Amniotic epithelial cell (primary cell): ENCODE measurements at regions not wholly inside any gene's neighbourhood (a gene's known extent, or its start where the extent isn't known, plus 50 kb on each side); places are given as distances from the start of the nearest gene placed in this dataset.

Experiments used
- DNase-seq: peaks from one replicate; pipeline ENCODE4 v3.0.0-alpha.2; 2010; ENCODE audit warnings: low read depth

DNA sequence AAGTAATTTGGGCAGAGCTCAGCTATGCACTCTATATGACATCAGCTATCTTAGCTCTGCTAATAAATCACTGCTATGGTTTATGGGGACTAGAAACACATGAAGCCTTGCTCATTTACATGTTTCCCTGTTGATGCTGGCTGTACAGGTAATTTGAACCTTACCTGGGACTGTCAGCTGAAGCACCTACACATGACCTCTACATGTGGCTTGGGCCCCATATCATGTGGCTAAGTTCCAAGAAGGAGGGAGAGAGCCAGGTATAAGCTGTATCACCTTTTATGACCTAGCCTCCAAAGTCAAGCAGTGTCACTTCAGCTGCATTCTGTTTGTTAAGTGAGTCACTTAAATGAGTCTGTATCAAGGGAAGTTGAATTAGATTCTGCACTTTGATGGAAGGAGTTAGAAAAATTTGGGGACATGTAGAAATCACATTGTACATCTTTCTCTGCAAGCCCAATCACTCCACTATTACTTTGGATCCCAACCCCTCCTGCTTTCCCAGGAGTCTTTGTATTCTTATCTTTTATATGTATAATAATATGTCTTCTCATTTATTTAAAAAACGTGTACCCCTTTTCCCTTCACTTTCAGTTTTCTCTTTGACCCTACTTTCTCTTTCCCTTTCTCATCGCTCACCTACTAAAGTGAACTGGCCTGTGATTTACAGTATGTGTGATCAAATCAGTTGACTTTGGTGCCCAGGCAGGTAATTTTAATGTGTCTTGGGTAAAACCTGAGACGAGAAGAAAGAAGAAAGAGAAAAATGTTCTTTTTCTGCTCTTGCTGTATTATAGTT is 53.4 kb upstream of the PRKACB start:
- DNase-seq: no peak

DNA sequence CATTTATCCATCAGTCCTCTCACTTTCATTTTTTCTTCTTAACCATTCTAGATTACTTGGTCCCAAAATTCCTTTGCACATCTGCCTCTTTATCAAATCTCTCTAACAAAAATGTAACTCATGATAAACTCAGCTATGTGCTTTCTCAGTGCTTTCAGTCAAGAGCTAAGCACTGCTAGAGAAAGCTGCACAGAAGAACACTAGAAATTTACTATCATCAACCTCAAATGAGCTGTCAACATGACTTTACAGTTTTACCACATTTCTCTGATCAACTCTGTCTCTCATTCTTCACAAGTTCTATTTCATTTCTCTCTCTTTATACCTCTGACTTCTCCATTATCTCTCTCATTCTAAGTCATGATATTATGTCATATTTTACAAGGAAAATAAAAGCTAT is 54.2 kb upstream of the PRKACB start:
- peak; percentile 25 for DNase-seq

DNA sequence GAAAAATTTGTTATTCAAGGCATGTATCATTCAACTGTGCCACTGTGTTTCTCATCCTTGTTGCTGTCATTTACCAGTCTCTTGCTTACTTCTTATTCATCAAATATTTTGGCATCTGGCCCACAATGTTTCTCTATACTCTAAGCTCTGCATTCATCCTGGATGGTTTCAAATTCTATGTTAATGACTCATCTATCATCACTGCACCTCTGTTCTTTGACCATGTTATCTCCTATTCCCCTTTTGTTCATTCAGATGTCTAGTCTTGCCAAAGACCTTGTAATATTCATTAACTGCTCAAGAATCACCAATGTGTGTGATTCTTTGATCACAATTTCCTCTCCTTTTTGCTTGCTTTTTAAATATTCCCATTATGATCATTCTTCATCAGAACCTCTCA is 54.6 kb upstream of the PRKACB start:
- peak; percentile 66 for DNase-seq

DNA sequence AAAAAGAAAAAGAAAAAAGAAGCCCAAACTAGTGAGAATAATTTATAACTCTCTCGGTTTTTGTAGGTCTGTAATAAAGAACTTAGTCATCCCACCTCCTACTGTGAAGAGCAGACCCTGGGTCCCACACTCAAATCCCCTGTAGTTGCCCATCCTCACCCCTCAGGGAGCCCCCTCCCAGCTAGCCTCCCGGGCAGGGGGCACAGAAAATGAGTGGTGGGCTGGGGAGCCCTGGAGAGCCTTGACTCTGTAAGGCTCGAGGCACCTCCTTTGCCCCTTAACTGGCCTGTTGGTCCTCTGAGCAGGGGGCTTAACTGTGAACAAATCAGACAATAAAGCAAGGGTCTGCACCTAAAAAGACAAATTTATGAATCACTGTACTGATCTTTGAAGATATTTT is 57.5 kb upstream of the PRKACB start:
- DNase-seq: no peak

DNA sequence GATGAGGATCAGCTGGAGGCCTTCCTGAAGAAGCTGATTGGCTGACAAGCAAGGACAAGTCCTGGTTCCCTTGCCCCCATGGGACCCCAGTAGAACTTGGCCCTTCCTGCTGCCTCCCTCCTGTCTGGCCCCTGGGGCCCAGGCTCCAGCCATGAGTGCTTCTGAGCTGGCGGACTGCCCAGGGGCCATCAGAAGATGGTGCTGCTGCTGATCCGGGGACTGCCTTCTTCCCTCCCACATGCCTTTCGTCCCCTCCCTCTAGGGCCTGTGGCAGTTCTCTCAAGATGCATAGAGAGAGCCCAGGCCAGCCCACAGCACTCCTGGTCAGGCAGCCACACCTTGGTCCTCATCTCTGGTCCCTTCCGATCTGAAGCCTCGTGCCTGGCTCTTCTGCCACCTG is 57.9 kb upstream of the PRKACB start:
- DNase-seq: no peak

DNA sequence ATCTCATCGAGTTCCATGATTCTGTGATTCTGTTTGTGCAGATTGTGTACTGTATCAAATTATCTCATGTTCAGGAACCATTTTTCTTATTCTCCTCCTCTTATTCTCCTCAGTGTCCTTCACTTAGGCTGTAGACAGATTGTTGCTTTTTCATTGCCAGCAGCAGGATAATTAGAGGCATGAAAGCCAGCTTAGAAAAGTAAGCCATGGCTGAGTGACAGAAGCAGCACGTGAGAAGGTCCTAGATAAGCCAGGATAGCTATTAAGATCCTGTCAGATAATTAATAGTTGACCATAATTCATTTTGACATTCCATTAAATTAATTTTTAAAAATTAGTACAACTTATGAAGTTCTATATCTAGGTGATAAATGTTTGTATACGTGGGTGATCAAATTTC is 60.8 kb upstream of the PRKACB start:
- DNase-seq: no peak

DNA sequence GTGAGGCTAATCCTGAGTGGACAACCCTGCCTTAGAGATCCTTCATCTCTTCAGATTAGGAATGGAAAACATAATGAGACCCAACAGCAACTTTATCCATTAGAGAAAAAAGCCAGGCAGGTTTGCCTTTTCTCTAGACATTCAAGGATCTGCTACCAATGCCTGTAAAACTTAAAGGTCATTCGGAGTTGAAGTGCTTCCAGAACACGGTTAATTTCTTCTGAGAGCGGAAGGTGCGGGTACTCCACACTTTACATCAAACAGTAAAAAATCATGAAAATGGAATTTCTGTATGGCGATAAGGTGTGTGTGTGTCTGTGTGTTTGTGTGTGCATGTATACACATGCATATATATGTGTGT is 65.2 kb upstream of the PRKACB start:
- no peak for DNase-seq

DNA sequence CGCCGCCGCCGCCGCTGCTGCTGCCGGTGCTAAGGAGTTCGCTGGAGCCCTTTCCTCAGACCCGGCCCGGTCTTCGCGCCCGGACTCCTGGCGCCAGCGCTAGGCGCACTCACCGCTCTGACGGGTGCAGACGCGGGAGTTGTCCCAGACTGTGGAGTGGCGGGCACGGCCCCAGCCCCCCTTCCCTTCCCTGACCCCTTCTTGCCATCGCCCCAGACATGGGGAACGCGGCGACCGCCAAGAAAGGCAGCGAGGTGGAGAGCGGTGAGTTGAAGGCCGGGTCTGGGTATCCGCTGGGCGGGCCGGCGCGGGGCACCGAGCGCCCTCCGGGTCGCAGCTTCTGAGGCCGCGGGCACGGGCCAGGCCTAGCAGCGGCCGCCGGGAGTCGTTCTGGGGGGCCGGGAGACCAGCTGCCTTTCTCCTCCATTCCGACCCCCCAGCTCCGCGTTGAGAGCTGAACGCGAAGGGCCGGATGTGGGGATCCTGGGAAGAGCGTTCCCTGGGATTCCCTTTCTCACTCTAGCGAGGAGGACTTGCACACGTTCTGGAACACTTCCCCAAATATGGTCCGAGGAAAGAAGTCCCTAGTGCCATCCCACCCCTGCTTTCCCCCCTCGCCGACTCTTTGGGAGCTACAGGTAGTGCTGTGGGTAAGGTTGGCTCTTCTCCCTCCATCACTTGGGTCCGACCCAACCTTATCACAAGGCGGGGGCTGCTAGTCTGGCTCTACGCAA is 65.8 kb upstream of the PRKACB start:
- peak; percentile 27 for DNase-seq

DNA sequence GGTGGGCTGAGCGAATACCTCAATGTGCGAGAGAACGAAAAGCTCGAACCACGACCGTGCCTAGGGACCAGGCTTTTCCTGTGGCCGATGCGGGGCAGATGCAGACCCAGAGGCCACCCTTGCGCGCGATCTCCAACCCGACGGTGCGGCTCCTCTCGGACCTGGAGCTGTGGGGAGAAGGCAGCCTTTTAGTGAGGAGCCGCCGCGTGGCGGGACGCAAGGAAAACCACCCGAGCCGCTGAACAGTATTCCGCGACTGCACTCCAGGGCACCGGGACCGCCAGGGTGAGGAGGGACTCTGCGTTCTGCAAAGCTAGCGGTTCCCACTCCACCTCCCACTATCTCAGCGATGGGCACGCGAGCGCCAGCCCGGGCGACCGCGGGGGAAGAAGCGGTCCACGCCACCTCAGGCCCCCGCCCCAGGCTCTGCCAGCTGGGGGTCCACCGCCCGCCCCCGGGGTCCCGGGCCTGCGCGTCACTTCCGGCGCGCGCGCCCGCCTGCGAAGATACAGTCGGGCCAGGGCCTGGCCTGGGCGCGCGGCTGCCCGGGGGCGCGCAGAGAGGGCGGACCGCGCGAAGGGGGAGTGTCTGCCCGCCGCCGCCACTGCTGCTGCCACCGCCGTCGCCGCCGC is 66.5 kb upstream of the PRKACB start:
- DNase-seq: peak; percentile 65

DNA sequence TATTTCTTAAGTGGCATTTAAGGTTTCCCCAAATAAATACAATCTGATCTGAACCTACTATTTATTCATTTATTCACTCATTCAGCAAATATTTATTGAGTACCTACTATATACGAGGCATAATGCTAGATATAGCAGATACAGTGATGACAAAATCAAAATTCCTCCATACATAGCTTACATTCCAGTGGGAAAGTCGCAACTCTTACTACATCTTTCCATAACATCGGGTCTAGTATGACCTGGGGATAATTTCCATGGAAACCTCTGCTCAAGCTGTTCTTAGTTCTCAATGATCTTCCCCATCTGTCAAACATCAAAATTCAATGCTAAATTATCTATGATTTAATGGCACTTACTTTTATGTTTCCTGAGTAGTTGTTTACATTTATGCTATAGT is 70.8 kb upstream of the PRKACB start:
- DNase-seq: peak; percentile 66

DNA sequence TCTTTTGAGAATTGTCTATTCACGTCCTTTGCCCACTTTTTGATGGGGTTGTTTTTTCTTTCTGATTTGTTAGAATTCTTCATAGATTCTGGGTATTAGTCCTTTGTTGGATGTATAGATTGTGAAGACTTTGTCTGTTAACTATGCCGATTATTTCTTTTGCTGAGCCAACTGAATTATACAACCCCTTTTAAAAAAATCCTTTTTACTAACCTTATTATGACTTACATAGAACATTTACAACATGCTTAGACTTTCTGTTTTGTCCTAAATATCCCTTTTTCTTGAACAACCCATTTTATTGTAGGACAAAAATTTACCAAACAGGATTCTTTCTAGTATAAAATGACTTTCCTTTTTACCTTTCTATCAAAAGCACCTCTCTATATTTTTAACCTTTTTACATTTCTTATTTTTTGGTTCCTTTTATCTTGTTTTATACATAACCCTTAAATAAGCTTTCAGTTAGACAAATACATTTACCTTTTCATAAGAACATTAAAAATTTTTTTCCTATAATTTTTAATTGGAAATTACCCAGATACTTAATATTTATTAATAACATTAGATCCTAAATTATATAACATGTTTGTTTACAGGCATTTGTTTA is 70.4 kb upstream of the TTLL7 start:
- DNase-seq: no peak

DNA sequence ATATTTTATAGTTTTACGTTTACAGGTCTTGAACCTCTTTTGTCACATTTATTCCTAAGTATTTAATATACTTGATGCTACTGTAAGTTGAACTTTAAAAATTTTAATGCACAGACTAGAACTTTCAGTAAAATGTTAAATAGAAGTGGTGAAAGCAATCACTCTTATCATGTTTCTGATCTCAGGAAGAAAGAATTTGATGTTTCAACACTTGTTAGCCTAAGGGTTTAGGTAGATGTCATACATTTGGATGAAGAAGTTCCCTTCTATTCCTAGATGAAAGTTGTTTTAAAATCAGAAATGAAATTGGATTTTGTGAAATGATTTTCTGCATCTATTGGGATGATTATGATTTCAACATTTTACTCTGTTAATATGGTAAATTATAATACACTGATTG is 63.6 kb upstream of the TTLL7 start:
- DNase-seq: peak; percentile 26

DNA sequence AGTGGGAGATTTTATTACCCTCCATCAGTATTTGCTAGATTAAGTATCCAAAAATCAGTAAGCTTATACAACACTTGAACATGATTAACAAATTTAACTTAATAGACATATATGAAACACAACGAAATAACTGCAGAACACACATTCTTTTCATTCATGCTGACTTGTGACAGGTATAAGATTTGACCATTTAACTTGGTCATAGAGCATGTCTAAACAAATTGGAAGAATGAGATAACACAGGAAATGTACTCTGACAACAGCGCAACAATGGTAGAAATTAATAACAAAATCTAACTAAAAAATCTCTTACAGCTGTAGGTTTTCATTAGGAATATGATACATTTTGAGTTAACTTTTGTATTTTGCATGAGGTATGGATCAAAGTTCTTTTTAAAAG is 62.4 kb upstream of the TTLL7 start:
- DNase-seq: no peak

DNA sequence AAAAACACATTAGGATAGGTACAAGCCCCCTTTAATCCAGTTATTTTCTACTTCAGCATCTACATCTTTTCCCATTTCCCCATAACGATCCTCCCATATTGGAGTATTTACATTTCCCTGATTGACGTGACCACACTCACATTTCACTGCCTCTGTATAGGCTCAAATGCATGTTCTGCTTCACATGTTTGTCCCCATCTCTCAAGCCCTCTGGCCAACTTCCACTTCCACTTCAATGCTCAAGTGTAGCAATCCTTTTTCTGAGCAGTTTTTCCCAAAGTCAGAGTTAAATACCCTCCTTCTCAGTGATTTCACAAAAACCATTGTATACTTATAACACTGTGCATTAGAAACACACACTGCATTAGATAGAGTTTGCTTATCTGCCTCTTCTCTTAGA is 61.8 kb upstream of the TTLL7 start:
- no peak for DNase-seq

DNA sequence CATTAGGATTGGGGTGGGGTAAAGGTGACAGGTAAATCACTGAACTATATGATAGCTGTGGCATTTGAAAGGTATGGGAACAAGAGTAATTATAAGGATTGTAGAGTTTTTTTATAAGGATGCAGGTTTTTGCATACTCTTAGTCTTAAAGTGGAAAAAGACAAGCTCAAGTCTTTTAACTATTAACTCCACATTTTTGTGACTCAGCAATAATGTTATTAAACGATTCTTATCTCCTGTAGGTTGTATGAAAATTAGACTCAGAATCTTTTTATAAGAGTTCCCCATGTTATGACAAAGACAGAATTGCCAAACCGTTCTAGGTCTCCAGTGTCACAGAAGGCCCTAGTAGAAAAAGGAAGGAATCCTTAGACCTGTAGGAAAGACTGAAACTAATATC is 49.9 kb upstream of the TTLL7 start:
- no peak for DNase-seq
